Retinal pigment epithelial cell (primary cell): ENCODE measurements at regions not wholly inside any gene's neighbourhood (a gene's known extent, or its start where the extent isn't known, plus 50 kb on each side); places are given as distances from the start of the nearest gene placed in this dataset.

ENCODE experiments used
- DNase-seq: peaks from one replicate; pipeline ENCODE4 v3.0.0-alpha.2; 2010; ENCODE audit warnings: low read depth
- H3K4me3 ChIP-seq: 2 replicates; pipeline ENCODE4 v1.5.1; 2011; ENCODE audit warnings: mild to moderate bottlenecking, low read length, control low read depth, moderate library complexity
- CTCF ChIP-seq: conservative IDR thresholded peaks from 2 replicates; pipeline ENCODE4 v1.5.1; 2011; ENCODE audit warnings: low read depth, low read length, control low read depth, inconsistent platforms

GRCh38 chr7:13312307-13312706 is 624.9 kb downstream of the ARL4A start:
- no peak for TF ChIP-seq CTCF
- H3K4me3 ChIP-seq, result no peak overlapping the region
- DNase-seq, result no peak

- no peak for DNase-seq
- H3K4me3 ChIP-seq, result no peak overlapping the region
- TF ChIP-seq CTCF, result no peak
These were observed 632.9 kb downstream of the ARL4A start for GRCh38 chr7:13320333-13320732.

GRCh38 chr7:13321316-13321715 is 633.9 kb downstream of the ARL4A start:
- no peak for TF ChIP-seq CTCF
- H3K4me3 ChIP-seq, result no peak overlapping the region
- DNase-seq, result no peak

GRCh38 chr7:13322126-13322525 is 634.7 kb downstream of the ARL4A start:
- H3K4me3 ChIP-seq, result no peak overlapping the region
- DNase-seq, result no peak
- no peak for TF ChIP-seq CTCF

GRCh38 chr7:13327669-13328068 is 640.2 kb downstream of the ARL4A start:
- no peak for TF ChIP-seq CTCF
- DNase-seq, result no peak
- no peak overlapping the region for H3K4me3 ChIP-seq

GRCh38 chr7:13333371-13333770 is 645.9 kb downstream of the ARL4A start:
- no peak for DNase-seq
- no peak for TF ChIP-seq CTCF
- no peak overlapping the region for H3K4me3 ChIP-seq

- H3K4me3 ChIP-seq, result no peak overlapping the region
- DNase-seq, result peak; percentile 26
- TF ChIP-seq CTCF, result no peak
These were observed 648.8 kb downstream of the ARL4A start for GRCh38 chr7:13336227-13336626.
